ENCODE measurements at regions not wholly inside any gene's neighbourhood (a gene's known extent, or its start where the extent isn't known, plus 50 kb on each side); places are given as distances from the start of the nearest gene placed in this dataset.

GRCh38 chr6:14880052-14880451 lies 365.8 kb upstream of the JARID2 start:
- no peaks in the 10 kb centered on the region for H3K27me3 ChIP-seq (ENCODE audit: control insufficient read depth, insufficient read depth, low read length)
- no peak overlapping the region for H3K9ac ChIP-seq
- H3K27ac ChIP-seq = peak overlapping the region; percentile 47
- no peak overlapping the region for H3K4me3 ChIP-seq (ENCODE audit: low read depth, low read length)
- no peak overlapping the region for H2AFZ ChIP-seq
- no peak for TF ChIP-seq CTCF (IDR thresholded peaks at IDR 0.05)
- H3K9me3 ChIP-seq (ENCODE audit: control insufficient read depth, low read length) = no peaks in the 10 kb centered on the region
- H3K79me2 ChIP-seq = no peaks in the 10 kb centered on the region
- H3K4me1 ChIP-seq = peaks cover 17% of the 10 kb centered on the region
- no peak overlapping the region for H3K4me2 ChIP-seq (ENCODE audit: low read length)
- H3K36me3 ChIP-seq (ENCODE audit: control insufficient read depth, insufficient read depth, low read length) = no peaks in the 10 kb centered on the region

GRCh38 chr6:14880677-14881076 lies 365.2 kb upstream of the JARID2 start:
- Histone ChIP-seq H2AFZ (no peak overlapping the region), H3K9me3 (ENCODE audit: control insufficient read depth, low read length) (no peaks in the 10 kb centered on the region), H3K9ac (no peak overlapping the region), H3K4me2 (ENCODE audit: low read length) (no peak overlapping the region), H3K27ac (peak overlapping the region; percentile 47), H3K4me3 (ENCODE audit: low read depth, low read length) (no peak overlapping the region), H3K4me1 (peaks cover 17% of the 10 kb centered on the region), H3K79me2 (no peaks in the 10 kb centered on the region), H3K36me3 (ENCODE audit: control insufficient read depth, insufficient read depth, low read length) (no peaks in the 10 kb centered on the region), H3K27me3 (ENCODE audit: control insufficient read depth, insufficient read depth, low read length) (no peaks in the 10 kb centered on the region)
- no peak for TF ChIP-seq CTCF (IDR thresholded peaks at IDR 0.05)

GRCh38 chr6:14881398-14881797 lies 364.5 kb upstream of the JARID2 start:
- Histone ChIP-seq H3K4me1 (peaks cover 17% of the 10 kb centered on the region), H3K79me2 (no peaks in the 10 kb centered on the region), H3K4me2 (ENCODE audit: low read length) (no peak overlapping the region), H3K27ac (no peak overlapping the region), H3K27me3 (ENCODE audit: control insufficient read depth, insufficient read depth, low read length) (no peaks in the 10 kb centered on the region), H3K4me3 (ENCODE audit: low read depth, low read length) (no peak overlapping the region), H2AFZ (no peak overlapping the region), H3K9ac (no peak overlapping the region), H3K36me3 (ENCODE audit: control insufficient read depth, insufficient read depth, low read length) (no peaks in the 10 kb centered on the region), H3K9me3 (ENCODE audit: control insufficient read depth, low read length) (no peaks in the 10 kb centered on the region)
- no peak for TF ChIP-seq CTCF (IDR thresholded peaks at IDR 0.05)

GRCh38 chr6:14882394-14883026 lies 363.4 kb upstream of the JARID2 start:
- H3K9me3 ChIP-seq (ENCODE audit: control insufficient read depth, low read length) = no peaks in the 10 kb centered on the region
- no peaks in the 10 kb centered on the region for H3K79me2 ChIP-seq
- peaks cover 17% of the 10 kb centered on the region for H3K4me1 ChIP-seq
- H3K27ac ChIP-seq = no peak overlapping the region
- no peak for TF ChIP-seq CTCF (IDR thresholded peaks at IDR 0.05)
- H2AFZ ChIP-seq = peak overlapping the region; percentile 51
- H3K36me3 ChIP-seq (ENCODE audit: control insufficient read depth, insufficient read depth, low read length) = no peaks in the 10 kb centered on the region
- no peak overlapping the region for H3K9ac ChIP-seq
- H3K27me3 ChIP-seq (ENCODE audit: control insufficient read depth, insufficient read depth, low read length) = no peaks in the 10 kb centered on the region
- H3K4me2 ChIP-seq (ENCODE audit: low read length) = no peak overlapping the region
- H3K4me3 ChIP-seq (ENCODE audit: low read depth, low read length) = no peak overlapping the region

GRCh38 chr6:14883921-14884320 lies 361.9 kb upstream of the JARID2 start:
- H2AFZ ChIP-seq = peak overlapping the region; percentile 13
- H3K36me3 ChIP-seq (ENCODE audit: control insufficient read depth, insufficient read depth, low read length) = no peaks in the 10 kb centered on the region
- H3K4me1 ChIP-seq = peaks cover 17% of the 10 kb centered on the region
- H3K4me3 ChIP-seq (ENCODE audit: low read depth, low read length) = no peak overlapping the region
- H3K27me3 ChIP-seq (ENCODE audit: control insufficient read depth, insufficient read depth, low read length) = no peaks in the 10 kb centered on the region
- TF ChIP-seq CTCF (IDR thresholded peaks at IDR 0.05) = no peak
- H3K27ac ChIP-seq = no peak overlapping the region
- no peak overlapping the region for H3K9ac ChIP-seq
- H3K79me2 ChIP-seq = no peaks in the 10 kb centered on the region
- H3K9me3 ChIP-seq (ENCODE audit: control insufficient read depth, low read length) = no peaks in the 10 kb centered on the region
- no peak overlapping the region for H3K4me2 ChIP-seq (ENCODE audit: low read length)

Measured in parathyroid adenoma (tissue), 2 donors.